ENCODE measurements at regions not wholly inside any gene's neighbourhood (a gene's known extent, or its start where the extent isn't known, plus 50 kb on each side); places are given as distances from the start of the nearest gene placed in this dataset.
"Not testable (repeated sequence)": the region's sequence is repeated elsewhere in the genome, so short reads cannot be mapped to it uniquely, and the experiment has no call there.

GRCh38 chr6:70360921-70361320, 52.4 kb upstream of the FAM135A start:
- H3K4me3 Mint-ChIP-seq, CTCF ChIA-PET, H3K4me1 Mint-ChIP-seq, H3K27ac Mint-ChIP-seq, H3K9me3 Mint-ChIP-seq, H3K36me3 Mint-ChIP-seq, DNase-seq, H3K27me3 Mint-ChIP-seq: not testable (repeated sequence)

GRCh38 chr6:70353448-70353847, 50.6 kb upstream of the COL9A1 start:
- CTCF ChIA-PET: no interaction called here
- H3K4me1 Mint-ChIP-seq: no peaks in the 10 kb centered on the region
- no peaks in the 10 kb centered on the region for H3K9me3 Mint-ChIP-seq
- H3K36me3 Mint-ChIP-seq: no peaks in the 10 kb centered on the region
- DNase-seq: no peak
- H3K27ac Mint-ChIP-seq: peak overlapping the region; percentile 22
- peaks cover 4% of the 10 kb centered on the region for H3K27me3 Mint-ChIP-seq
- H3K4me3 Mint-ChIP-seq: no peak overlapping the region
